ENCODE measurements at regions not wholly inside any gene's neighbourhood (a gene's known extent, or its start where the extent isn't known, plus 50 kb on each side); places are given as distances from the start of the nearest gene placed in this dataset.

DNA sequence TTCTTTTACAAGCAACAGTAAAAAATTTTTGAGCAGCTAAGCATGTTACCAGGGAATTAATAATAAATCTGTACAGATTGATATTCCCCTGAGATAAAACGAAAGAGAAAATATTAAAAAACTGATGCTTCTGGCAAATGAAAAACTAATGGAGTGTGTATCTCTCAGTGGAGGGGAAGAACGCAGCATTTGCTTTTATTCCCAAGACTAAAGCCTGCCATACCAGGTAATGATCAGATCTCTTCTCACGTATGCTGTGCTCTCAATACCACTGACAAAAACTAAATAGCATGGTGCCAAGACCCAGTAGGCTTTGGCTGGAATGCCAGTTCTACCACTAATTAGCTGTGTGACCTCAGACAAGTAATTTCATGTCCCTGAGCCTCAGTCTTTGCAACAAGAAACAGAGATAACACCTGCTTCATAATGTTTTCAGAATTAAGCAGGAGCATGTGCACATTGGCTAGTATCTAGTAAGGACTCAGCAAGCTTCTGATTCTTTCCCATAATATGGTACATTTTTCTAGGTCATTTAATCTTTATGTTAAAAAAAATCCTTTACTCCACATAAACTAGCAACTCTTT, 179.6 kb downstream of the CENPC start:
- FAIRE-seq = no peak
- peaks cover 4% of the 10 kb centered on the region for H3K4me1 ChIP-seq (ENCODE audit: control insufficient read depth, extremely low read depth, insufficient read depth, low read length)
- H3K27me3 ChIP-seq (ENCODE audit: control insufficient read depth, extremely low read depth, insufficient read depth, low read length) = no peaks in the 10 kb centered on the region
- H3K4me3 ChIP-seq (ENCODE audit: control insufficient read depth in 2 of 3, extremely low read depth in 1 of 3, insufficient read depth in 2 of 3, low read depth in 1 of 3, low read length in 3 of 3) = no peak overlapping the region
- dilution Hi-C loops (cut with MboI; ENCODE audit: extremely low pct_ligation_motif_present, low sequenced_read_pairs) = no loop called here
- no peaks in the 10 kb centered on the region for H4K20me1 ChIP-seq (ENCODE audit: control insufficient read depth, extremely low read depth, insufficient read depth, low read length)
- no peak overlapping the region for H3K9ac ChIP-seq (ENCODE audit: control insufficient read depth, extremely low read depth, insufficient read depth, low read length)
- no peaks in the 10 kb centered on the region for H3K9me1 ChIP-seq (ENCODE audit: control insufficient read depth, extremely low read depth, insufficient read depth, low read length)
- DNase-seq (ENCODE audit: low read depth, low spot score) = no peak
- H2AFZ ChIP-seq (ENCODE audit: control insufficient read depth, low read length) = no peak overlapping the region
- TF ChIP-seq CTCF (optimal IDR thresholded peaks at IDR 0.05 in 1 of 3, IDR thresholded peaks at IDR 0.05 in 1 of 3, conservative IDR thresholded peaks at IDR 0.05 in 1 of 3; ENCODE audit: extremely low read depth in 1 of 3, insufficient read depth in 2 of 3, low read length in 3 of 3) (no peak), EZH2 (IDR thresholded peaks at IDR 0.05; ENCODE audit: low read length) (no peak)
- H3K79me2 ChIP-seq (ENCODE audit: control insufficient read depth, insufficient read depth, low read length) = no peaks in the 10 kb centered on the region
- no peak overlapping the region for H3K27ac ChIP-seq (ENCODE audit: control insufficient read depth, insufficient read depth, low read length)
- no peaks in the 10 kb centered on the region for H3K36me3 ChIP-seq (ENCODE audit: control insufficient read depth in 2 of 2, extremely low read depth in 1 of 2, insufficient read depth in 2 of 2, low read length in 2 of 2)
- no peaks in the 10 kb centered on the region for H3K9me3 ChIP-seq (ENCODE audit: control insufficient read depth, low read depth, low read length)
- no peak overlapping the region for H3K4me2 ChIP-seq (ENCODE audit: control insufficient read depth, extremely low read depth, insufficient read depth, low read depth, low read length)

DNA sequence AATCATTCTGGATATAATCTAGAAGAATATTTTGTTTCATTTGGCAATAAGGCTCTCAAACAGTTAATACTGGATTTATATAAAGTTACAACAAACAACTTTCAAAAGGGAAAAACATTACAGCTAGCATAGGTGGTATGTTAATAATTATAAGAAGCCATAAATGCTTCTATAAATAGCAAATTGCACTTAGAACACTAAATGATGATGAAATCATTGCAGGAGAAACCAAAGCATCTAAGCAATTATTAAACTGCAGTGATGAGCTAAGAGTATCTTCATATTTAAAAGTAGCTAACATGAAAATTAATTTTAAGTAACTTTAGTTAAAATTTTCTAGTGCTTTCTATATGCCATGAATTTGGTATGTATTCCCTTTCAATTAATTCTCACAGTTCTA, 189.5 kb downstream of the CENPC start:
- Histone ChIP-seq H3K4me1 (ENCODE audit: control insufficient read depth, extremely low read depth, insufficient read depth, low read length) (no peaks in the 10 kb centered on the region), H3K27me3 (ENCODE audit: control insufficient read depth, extremely low read depth, insufficient read depth, low read length) (no peaks in the 10 kb centered on the region), H3K4me3 (ENCODE audit: control insufficient read depth in 2 of 3, extremely low read depth in 1 of 3, insufficient read depth in 2 of 3, low read depth in 1 of 3, low read length in 3 of 3) (no peak overlapping the region), H3K27ac (ENCODE audit: control insufficient read depth, insufficient read depth, low read length) (no peak overlapping the region), H3K4me2 (ENCODE audit: control insufficient read depth, extremely low read depth, insufficient read depth, low read depth, low read length) (no peak overlapping the region), H3K9me3 (ENCODE audit: control insufficient read depth, low read depth, low read length) (no peaks in the 10 kb centered on the region), H3K79me2 (ENCODE audit: control insufficient read depth, insufficient read depth, low read length) (no peaks in the 10 kb centered on the region), H3K9me1 (ENCODE audit: control insufficient read depth, extremely low read depth, insufficient read depth, low read length) (no peaks in the 10 kb centered on the region), H3K36me3 (ENCODE audit: control insufficient read depth in 2 of 2, extremely low read depth in 1 of 2, insufficient read depth in 2 of 2, low read length in 2 of 2) (no peaks in the 10 kb centered on the region), H3K9ac (ENCODE audit: control insufficient read depth, extremely low read depth, insufficient read depth, low read length) (no peak overlapping the region), H4K20me1 (ENCODE audit: control insufficient read depth, extremely low read depth, insufficient read depth, low read length) (no peaks in the 10 kb centered on the region), H2AFZ (ENCODE audit: control insufficient read depth, low read length) (no peak overlapping the region)
- TF ChIP-seq CTCF (optimal IDR thresholded peaks at IDR 0.05 in 1 of 3, IDR thresholded peaks at IDR 0.05 in 1 of 3, conservative IDR thresholded peaks at IDR 0.05 in 1 of 3; ENCODE audit: extremely low read depth in 1 of 3, insufficient read depth in 2 of 3, low read length in 3 of 3) = no peak
- no peak for TF ChIP-seq EZH2 (IDR thresholded peaks at IDR 0.05; ENCODE audit: low read length)
- FAIRE-seq (no peak), DNase-seq (ENCODE audit: low read depth, low spot score) (no peak)
- dilution Hi-C loops (cut with MboI; ENCODE audit: extremely low pct_ligation_motif_present, low sequenced_read_pairs) = no loop called here

All from keratinocyte (primary cell).